GM12872 (cell line): ENCODE measurements at regions not wholly inside any gene's neighbourhood (a gene's known extent, or its start where the extent isn't known, plus 50 kb on each side); places are given as distances from the start of the nearest gene placed in this dataset.

Experiments
- CTCF ChIP-seq: IDR thresholded peaks from 3 replicates; pipeline ENCODE4 v1.5.1; 2011; ENCODE audit warnings: low read depth, mild to moderate bottlenecking, low read length, moderate library complexity; ENCODE audit not compliant: insufficient read depth

GRCh38 chr2:48841126-48841525 is 85.6 kb upstream of the LHCGR start:
- no peak for TF ChIP-seq CTCF

- no peak for TF ChIP-seq CTCF
Measured at GRCh38 chr2:48838029-48838428, 82.5 kb upstream of the LHCGR start.

- no peak for TF ChIP-seq CTCF
Measured at GRCh38 chr2:48829569-48829968, 74.0 kb upstream of the LHCGR start.

- no peak for TF ChIP-seq CTCF
Measured at GRCh38 chr2:48829036-48829435, 73.5 kb upstream of the LHCGR start.

- 0 out of 3 replicates have a peak, but pooled peaks have one; percentile 6 for TF ChIP-seq CTCF
Measured at GRCh38 chr2:48826986-48827385, 71.5 kb upstream of the LHCGR start.

GRCh38 chr2:48824116-48824515 is 68.6 kb upstream of the LHCGR start:
- TF ChIP-seq CTCF = no peak

GRCh38 chr2:48819206-48819735 is 63.7 kb upstream of the LHCGR start:
- no peak for TF ChIP-seq CTCF
